ENCODE measurements at regions not wholly inside any gene's neighbourhood (a gene's known extent, or its start where the extent isn't known, plus 50 kb on each side); places are given as distances from the start of the nearest gene placed in this dataset.

- TF ChIP-seq CTCF (IDR thresholded peaks at IDR 0.05) (no peak), CBX2 (IDR thresholded peaks at IDR 0.05; ENCODE audit: borderline replicate concordance, low read depth) (no peak), USF2 (IDR thresholded peaks at IDR 0.05) (no peak), EP300 (IDR thresholded peaks at IDR 0.05) (no peak), KDM1A (IDR thresholded peaks at IDR 0.05; ENCODE audit: low read depth) (no peak), GATA3 (IDR thresholded peaks at IDR 0.05; ENCODE audit: borderline replicate concordance) (no peak), CBX8 (IDR thresholded peaks at IDR 0.05) (no peak), POLR2A (IDR thresholded peaks at IDR 0.05; ENCODE audit: low read length) (no peak)
These were observed 258.4 kb upstream of the TAS2R1 start for GRCh38 chr5:9888501-9888901.
